ENCODE measurements at regions not wholly inside any gene's neighbourhood (a gene's known extent, or its start where the extent isn't known, plus 50 kb on each side); places are given as distances from the start of the nearest gene placed in this dataset.
"Not testable (repeated sequence)": the region's sequence is repeated elsewhere in the genome, so short reads cannot be mapped to it uniquely, and the experiment has no call there.

DNA sequence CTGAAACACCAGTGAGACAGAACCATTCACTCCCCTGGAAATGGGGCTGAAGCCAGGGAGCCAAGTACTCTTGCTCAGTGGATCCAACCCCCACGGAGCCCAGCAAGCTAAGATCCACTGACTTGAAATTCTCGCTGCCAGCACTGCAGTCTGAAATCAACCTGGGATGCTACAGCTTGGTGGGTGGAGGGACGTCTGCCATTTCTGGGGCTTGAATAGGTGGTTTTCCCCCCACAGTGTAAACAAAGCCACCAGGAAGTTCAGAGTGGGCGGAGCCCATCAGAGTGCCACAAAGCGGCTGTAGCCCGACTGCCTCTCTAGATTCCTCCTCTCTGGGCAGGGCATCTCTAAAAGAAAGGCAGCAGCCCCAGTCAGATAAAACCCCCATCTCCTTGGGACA is 292.8 kb downstream of the LNPK start:
- intact Hi-C loops (cut with DNase I; ENCODE audit: low total_unique reads): no loop called here
- Histone ChIP-seq H3K27me3 (peaks cover 0 to 8% of the 10 kb centered on the region in 2 donors), H3K27ac (no peak overlapping the region), H3K4me1 (no peaks in the 10 kb centered on the region), H3K4me3 (no peak overlapping the region), H3K36me3 (no peaks in the 10 kb centered on the region), H3K9me3 (peaks cover 6 to 7% of the 10 kb centered on the region in 2 donors)
- no peak for DNase-seq (ENCODE audit: low spot score in 2 of 2)
- no peak for TF ChIP-seq POLR2AphosphoS5 (IDR thresholded peaks at IDR 0.05)
- TF ChIP-seq POLR2A (IDR thresholded peaks at IDR 0.05): no peak
- no peak for TF ChIP-seq CTCF (IDR thresholded peaks at IDR 0.05)

DNA sequence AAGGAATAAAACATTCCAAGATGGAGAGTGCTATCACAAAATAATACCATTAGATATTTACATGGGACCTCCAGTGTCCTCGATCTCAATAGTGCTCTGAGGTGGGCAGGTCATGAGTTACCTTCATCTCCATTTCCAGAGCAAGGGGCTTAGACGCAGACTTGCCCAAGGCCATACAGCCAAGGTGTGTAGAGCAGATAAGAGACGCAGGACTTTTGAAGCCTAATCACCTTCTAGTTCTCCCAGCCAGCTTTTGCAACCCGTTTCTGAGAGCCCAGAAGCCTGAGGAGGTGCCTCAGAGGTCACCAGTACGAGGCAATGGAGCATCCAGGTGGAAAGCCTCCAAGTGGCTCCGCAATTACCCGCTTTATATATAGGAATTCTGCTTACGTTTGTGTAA is 294.7 kb downstream of the LNPK start:
- TF ChIP-seq POLR2A (IDR thresholded peaks at IDR 0.05) (no peak), CTCF (IDR thresholded peaks at IDR 0.05) (no peak), POLR2AphosphoS5 (IDR thresholded peaks at IDR 0.05) (no peak)
- no peaks in the 10 kb centered on the region for H3K4me1 ChIP-seq
- intact Hi-C loops (cut with DNase I; ENCODE audit: low total_unique reads): no loop called here
- peaks cover 0 to 8% of the 10 kb centered on the region in 2 donors for H3K27me3 ChIP-seq
- DNase-seq (ENCODE audit: low spot score in 2 of 2): no peak
- H3K4me3 ChIP-seq: no peak overlapping the region
- H3K9me3 ChIP-seq: no peaks in the 10 kb centered on the region
- no peaks in the 10 kb centered on the region for H3K36me3 ChIP-seq
- H3K27ac ChIP-seq: no peak overlapping the region

DNA sequence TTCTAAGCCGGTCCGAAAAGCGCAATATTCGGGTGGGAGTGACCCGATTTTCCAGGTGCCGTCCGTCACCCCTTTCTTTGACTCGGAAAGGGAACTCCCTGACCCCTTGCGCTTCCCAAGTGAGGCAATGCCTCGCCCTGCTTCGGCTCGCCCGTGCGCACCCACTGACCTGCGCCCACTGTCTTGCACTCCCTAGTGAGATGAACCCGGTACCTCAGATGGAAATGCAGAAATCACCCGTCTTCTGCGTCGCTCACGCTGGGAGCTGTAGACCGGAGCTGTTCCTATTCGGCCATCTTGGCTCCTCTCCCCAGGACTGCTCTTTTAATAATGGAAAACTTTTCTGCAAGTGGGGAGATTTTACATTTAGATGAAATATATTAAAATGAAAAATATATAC is 297.5 kb downstream of the LNPK start:
- H3K4me3 ChIP-seq; intact Hi-C loops (cut with DNase I; ENCODE audit: low total_unique reads); H3K4me1 ChIP-seq; H3K27me3 ChIP-seq; H3K36me3 ChIP-seq; H3K9me3 ChIP-seq; H3K27ac ChIP-seq; DNase-seq (ENCODE audit: low spot score in 2 of 2): not testable (repeated sequence)

DNA sequence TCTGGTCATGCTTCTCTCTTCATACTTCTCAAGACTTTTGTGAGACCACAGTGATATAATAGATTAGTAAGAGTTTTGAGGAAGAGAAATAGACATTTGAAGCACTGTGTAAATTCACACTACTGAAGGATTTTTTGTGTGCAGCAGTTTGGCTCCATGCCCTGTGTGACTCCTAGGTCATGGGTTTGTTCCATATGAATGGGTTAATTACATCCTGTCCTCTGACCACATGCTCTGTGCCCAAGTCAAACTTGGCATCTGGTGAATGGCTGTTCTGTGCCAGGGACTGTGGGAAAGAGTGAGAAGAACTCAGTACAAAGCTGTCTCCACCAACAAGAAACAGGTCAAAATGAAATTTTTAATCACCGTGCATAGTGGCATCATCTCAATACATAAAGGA is 304.0 kb downstream of the LNPK start:
- no peaks in the 10 kb centered on the region for H3K36me3 ChIP-seq
- H3K4me1 ChIP-seq: no peaks in the 10 kb centered on the region
- no peak overlapping the region for H3K27ac ChIP-seq
- intact Hi-C loops (cut with DNase I; ENCODE audit: low total_unique reads): no loop called here
- peaks cover 0 to 8% of the 10 kb centered on the region in 2 donors for H3K27me3 ChIP-seq
- H3K4me3 ChIP-seq: no peak overlapping the region
- DNase-seq (ENCODE audit: low spot score in 2 of 2): no peak
- TF ChIP-seq CTCF (IDR thresholded peaks at IDR 0.05) (no peak), POLR2AphosphoS5 (IDR thresholded peaks at IDR 0.05) (no peak)
- no peaks in the 10 kb centered on the region for H3K9me3 ChIP-seq

DNA sequence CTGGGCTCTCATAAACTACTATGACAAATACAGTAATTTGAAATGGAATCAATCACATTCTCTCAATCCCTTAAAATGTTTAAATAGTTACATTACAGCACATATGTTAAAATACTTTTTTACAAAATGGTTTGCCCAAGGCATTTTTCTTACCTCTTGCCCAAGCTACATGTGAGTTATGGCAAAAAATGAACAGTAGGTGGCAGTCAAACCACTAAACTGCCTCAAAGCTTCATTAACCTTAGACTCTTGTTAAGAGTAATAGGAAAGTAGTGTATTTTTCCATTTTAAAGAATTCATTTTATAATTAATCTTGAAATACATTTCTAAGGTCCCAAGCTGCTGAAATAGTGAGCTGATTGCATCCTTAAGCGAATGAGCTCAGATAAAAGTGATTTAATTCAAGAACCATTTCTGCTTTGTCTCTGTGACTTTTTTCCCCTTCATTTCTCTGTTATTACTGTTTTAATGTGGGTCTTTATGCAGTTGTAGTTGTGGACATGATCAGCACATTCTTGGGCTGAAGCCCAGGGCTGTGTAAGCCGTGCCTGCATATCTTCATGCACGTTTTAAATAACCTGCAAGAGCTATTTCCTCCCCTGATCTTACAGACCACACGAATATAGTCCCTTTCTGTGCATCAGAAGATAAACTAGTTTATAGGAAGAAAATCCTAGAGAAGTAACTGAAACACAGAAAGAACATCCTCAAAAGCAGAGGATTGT is 311.8 kb downstream of the LNPK start:
- Histone ChIP-seq H3K27me3 (peaks cover 0 to 17% of the 10 kb centered on the region in 2 donors), H3K4me1 (no peaks in the 10 kb centered on the region), H3K36me3 (no peaks in the 10 kb centered on the region), H3K9me3 (no peaks in the 10 kb centered on the region), H3K27ac (no peak overlapping the region), H3K4me3 (no peak overlapping the region)
- DNase-seq (ENCODE audit: low spot score in 2 of 2): no peak
- TF ChIP-seq POLR2AphosphoS5 (IDR thresholded peaks at IDR 0.05) (no peak), POLR2A (IDR thresholded peaks at IDR 0.05) (no peak), CTCF (IDR thresholded peaks at IDR 0.05) (peak in 2 of 3 donors; percentile 60 to 72)
- intact Hi-C loops (cut with DNase I; ENCODE audit: low total_unique reads): no loop called here
